SK-N-SH treated with all-trans-retinoic acid at 6 μM for 48 hours (cell line): ENCODE measurements at regions not wholly inside any gene's neighbourhood (a gene's known extent, or its start where the extent isn't known, plus 50 kb on each side); places are given as distances from the start of the nearest gene placed in this dataset.

Source experiments
- PPARA ChIP-seq: fragments of 250-450 bp; sonication (Bioruptor Pico); IDR thresholded peaks from 2 replicates; pipeline ENCODE4 v1.5.0; 2020; ENCODE audit warnings: mild to moderate bottlenecking, borderline replicate concordance
- ZFP3 ChIP-seq: fragments of 250-450 bp; sonication (Bioruptor Pico); IDR thresholded peaks from 2 replicates; pipeline ENCODE4 v1.5.0; 2020; ENCODE audit warnings: mild to moderate bottlenecking, moderate library complexity

- no peak for TF ChIP-seq PPARA (CRISPR knock-in tag)
- TF ChIP-seq ZFP3 (CRISPR knock-in tag) = no peak
Observed at GRCh38 chr3:71974786-71975185, 189.8 kb upstream of the PROK2 start.
